H1 (cell line): ENCODE measurements at regions not wholly inside any gene's neighbourhood (a gene's known extent, or its start where the extent isn't known, plus 50 kb on each side); places are given as distances from the start of the nearest gene placed in this dataset.

Experiments used
- EGR1 ChIP-seq: IDR thresholded peaks from 2 replicates; pipeline ENCODE4 v1.6.1; 2011; ENCODE audit warnings: low read depth, low read length, borderline replicate concordance
- RBBP5 ChIP-seq: IDR thresholded peaks from 2 replicates; pipeline ENCODE4 v1.7.1; 2012; ENCODE audit warnings: low read depth, mild to moderate bottlenecking, inconsistent platforms, low read length, moderate library complexity, borderline replicate concordance
- SP2 ChIP-seq: IDR thresholded peaks from 2 replicates; pipeline ENCODE4 v1.6.1; 2012; ENCODE audit warnings: mild to moderate bottlenecking, low read length, inconsistent platforms

DNA sequence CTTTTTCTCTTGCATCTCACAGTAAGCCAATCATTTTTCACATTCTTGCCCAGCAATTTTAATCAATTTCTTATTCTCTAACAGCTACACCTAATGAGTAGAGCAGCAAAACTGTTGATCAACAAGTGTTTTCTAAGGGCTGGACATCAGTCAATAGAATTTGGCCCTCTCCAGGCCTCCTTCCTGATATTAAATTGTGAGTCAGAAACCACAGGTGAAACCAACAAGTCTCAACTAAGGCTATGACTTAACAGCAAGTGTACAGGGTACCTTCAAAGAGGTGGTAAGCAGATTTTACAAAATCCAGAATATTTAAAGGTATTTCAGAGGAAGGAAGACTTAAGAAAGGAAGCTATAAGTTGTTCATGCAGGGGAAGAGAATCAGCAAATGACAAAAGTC lies 156.5 kb upstream of the ARHGAP24 start (continued):
- TF ChIP-seq SP2 (no peak), EGR1 (no peak), RBBP5 (no peak)
